CD4-positive, alpha-beta T cell treated with Interferon gamma for 1 hour (primary cell): ENCODE measurements at regions not wholly inside any gene's neighbourhood (a gene's known extent, or its start where the extent isn't known, plus 50 kb on each side); places are given as distances from the start of the nearest gene placed in this dataset.
"Not testable (repeated sequence)": the region's sequence is repeated elsewhere in the genome, so short reads cannot be mapped to it uniquely, and the experiment has no call there.

Experiments used
- DNase-seq: peaks from one replicate; pipeline ENCODE4 v3.0.0-alpha.2; 2020

DNA sequence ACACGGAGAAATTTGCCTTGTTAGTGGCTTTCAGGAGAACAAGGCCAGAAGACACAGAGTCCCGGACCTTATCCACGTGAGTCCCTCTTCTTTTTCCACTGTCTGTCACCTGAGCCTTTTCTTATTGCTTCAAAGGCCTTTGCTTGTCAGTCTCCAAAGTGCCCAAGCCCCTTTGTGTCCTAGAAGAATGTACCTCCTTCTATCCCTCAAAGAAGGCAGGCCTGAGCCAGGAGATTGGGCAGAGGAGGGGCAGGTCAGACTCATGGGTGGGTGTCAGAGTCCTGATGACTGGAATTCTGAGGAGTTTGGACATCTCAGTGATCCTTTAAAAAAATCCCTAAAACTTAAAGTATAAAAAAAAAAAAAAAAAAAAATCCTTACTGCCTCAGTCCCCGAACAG, 299.6 kb upstream of the NCAM1 start:
- no peak for DNase-seq

DNA sequence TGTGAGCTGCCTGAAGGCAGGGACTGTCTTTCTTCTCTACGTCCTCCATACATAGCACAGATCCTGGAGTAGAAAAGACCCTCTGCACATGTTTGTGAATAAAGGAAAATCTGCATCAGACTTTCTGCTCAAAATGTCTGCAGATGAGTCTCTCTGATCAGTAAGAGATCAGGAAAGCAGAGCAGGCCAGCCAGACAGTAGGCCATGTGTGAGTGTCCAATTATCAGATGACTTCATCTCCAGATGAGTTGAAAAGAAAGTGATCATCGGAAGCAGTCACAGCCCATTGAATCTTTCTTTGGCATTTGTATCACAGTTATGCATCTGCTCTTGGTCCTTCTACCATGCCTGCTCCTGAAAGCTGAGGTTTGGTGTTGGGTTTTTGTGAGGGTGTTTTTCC, 298.7 kb upstream of the NCAM1 start:
- DNase-seq, result no peak

DNA sequence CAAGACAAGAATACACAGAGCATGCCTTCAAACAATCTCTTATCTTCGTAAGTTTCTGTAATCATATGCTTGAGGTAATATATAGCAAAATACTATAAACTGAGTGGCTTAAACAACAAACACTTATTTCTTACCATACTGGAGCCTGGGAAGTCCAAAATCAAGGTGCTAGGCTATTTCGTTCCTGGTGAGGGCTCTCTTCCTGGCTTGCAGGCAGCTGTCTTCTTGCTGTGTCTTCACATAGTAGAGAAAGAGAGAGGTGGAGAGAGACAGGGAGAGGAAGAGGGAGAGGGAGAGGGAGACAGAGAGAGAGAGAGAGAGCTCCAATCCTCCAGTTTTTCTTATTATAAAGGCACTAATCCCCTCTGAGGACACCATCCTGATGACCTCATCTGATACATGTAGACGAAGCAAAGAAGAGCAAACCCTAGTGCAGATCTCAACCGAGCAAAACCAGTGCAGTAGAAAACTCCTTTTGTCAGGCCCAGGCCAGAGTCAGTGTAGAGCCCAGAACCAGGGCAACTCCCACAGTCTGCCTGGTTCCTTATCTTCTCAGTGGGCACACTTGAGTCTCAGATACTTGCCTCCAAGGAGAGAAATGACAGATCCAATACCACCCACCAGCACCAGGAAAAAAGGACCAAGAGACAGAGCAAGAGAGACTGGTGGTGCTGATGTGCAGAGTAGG, 297.1 kb upstream of the NCAM1 start:
- no peak for DNase-seq

DNA sequence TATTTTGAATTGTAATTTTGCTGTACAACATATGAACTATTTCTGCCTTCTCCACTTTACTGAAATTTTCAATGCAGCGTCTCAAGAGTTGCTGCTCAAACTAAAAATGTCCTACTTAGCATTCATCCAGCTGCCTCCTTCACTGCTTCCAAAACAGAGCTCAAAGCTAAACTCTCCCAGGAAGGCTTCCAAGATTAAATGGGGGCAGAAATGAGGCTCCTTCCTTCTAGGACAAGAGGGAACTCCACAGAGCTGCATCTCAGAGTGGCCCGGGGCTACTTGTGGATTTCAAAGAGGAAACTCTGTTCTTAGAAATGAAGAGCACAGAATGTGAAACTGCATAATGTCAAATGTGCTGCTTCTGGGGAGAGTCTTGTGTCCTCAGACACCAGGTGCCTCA, 295.9 kb upstream of the NCAM1 start:
- DNase-seq, result no peak

DNA sequence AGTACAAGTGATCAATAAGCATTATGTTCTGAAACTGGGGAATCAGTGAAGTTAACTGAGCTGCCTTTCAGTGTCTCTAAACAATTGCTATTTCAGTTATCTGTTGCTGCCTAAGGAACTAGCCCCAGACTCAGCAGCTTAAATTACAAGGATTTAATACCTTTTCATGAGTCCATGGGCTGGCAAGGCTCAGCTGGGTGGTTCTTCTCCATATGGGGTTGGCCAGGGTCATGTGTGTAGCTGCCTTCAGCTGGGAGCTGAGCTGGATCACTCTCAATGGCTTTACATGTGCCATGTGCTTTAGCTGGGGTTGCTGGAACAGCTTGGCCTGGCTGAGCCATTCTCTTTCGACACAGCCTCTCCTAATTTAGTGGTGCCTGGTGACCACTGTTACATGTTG, 295.0 kb upstream of the NCAM1 start:
- DNase-seq, result no peak

DNA sequence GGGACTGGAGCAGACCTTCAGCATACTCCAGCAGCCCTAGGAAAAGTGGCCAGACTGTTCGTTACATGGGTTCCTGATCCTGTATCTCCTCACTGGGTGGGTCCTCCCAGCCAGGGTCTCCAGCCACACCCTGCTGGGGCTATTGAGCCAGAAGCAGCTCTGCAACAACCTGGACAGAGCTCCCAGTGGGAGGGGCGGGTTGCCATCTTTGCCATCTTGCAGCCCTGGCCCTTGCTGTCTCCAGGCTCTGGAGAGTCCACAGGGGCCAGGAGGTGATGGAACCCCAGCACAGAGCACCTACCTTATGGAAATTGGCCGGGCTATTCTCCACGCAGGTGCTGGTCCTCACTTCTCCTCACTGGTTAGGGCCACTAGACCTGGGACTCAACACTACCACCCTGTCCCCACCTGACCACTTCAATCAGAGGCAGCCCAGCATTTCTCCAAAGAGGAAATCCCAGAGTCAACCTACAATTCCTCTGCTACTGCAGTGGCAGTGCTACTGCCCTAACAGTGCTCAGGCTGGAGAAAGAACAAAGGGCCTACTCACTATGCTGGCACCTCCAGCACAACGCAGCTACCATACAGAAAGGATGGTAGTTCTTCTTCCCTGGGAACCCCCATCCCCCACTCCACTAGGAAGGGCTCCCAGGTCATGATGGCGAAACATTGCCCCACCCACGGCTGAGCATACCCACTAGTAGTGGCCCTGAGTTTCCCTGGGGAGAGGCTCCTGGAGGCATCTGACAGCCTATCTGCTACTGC, 290.2 kb upstream of the NCAM1 start:
- no peak for DNase-seq

DNA sequence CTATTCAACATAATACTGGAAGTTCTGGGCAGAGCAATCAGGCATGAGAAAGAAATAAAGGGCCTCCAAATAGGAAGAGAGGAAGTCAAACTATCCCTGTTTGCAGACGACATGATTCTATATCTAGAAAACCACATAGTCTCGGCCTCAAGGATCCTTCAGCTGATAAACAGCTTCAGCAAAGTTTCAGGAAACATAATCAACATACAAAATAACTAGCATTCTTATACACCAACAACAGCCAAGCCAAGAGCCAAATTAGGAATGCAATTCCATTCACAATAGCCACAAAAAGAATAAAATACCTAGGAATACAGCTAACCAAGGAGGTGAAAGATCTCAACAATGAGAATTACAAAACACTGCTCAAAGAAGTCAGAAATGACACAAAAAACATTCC, 287.8 kb upstream of the NCAM1 start:
- not testable (repeated sequence) for DNase-seq

DNA sequence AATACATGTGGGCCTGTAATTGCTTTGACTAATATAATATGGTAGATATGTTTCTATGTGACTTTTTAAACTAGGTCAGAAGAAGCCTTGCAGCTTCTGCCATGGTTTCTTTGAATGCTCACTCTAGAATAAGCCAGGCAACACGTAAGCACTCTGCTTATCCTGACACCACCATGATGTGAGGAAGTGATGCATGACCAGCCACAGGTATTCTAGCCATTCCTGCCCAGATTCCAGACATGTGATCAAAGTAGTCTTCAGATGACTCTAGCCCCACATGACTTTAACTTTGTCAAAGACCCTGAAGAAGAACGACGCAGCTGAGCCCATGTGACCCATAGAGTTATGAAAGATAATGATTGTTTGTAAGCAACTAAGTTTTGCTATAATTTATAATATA, 276.1 kb upstream of the NCAM1 start:
- no peak for DNase-seq

DNA sequence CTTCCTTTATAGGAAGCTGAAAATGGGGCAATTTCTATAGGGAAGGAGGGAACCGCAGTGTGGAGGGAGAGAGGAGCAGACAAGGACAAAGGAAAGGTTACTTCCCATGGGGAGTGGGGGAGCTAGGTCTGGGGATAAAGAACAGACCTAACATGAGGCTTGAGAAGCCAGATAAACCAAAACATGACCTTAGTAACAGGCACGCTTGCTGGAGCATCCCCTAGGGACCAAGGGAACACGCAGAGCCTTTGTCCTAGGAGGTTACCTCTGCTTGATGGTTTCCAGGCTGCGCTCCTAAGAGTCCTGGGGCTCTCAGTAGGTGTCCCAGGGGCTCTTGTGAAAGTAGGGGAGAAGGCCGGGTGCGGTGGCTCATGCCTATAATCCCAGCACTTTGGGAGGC, 271.4 kb upstream of the NCAM1 start:
- no peak for DNase-seq

DNA sequence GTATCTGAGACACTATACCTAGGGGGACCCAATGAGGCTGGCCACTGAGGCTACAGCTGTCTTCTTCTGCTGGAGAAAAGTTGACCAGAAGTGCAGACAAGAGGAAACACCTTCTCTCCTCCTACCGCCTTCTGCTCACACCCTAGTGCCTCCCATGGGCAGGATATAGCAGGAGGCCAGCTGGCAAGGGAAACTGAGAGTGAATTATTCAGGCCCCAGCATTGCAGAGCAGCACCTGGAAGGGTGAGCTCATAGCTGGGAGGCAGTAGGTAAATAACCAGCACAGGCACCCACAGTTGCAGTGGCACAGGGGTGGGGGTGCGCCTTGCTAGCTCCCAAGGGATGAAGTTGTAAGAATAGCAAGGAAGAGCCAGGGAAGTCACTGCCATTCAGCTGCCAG, 267.4 kb upstream of the NCAM1 start:
- no peak for DNase-seq

DNA sequence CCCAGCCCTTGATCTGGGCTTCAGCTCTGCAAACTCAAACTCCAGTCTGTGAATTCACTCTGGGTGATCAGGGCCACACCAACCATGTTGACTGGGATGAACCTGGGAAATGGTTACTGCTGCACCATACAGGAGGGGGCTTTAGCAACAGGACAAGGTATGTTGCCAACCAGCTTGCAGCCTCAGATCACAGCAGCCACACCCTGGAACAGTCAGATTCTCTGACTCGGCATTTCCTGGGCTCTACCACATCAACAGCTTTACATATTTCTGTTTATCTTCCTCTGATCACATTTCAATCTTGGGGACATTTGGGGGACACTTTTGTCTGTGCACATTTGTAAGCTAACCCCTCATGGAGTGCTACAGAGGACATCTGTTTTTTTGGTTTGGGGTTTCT, 267.0 kb upstream of the NCAM1 start:
- no peak for DNase-seq

DNA sequence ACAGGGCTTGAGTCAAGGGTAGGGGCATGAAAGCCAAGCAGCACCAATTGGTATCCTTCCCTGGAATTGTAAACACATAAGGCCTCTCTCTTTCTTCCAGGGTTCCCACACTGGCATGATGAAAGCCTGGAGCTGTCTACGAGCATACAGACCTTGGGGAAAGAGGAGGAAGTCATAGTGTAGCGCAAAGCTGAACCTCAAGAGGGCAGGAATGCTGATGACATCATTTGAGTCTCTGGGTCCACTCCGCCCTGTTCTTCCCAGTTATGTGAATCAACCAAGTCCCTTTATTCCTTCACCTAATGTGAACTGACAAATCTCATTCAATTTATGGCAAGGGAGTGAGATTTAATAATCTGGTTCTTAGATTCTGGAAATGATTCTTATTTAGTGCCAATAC, 266.4 kb upstream of the NCAM1 start:
- DNase-seq, result no peak

DNA sequence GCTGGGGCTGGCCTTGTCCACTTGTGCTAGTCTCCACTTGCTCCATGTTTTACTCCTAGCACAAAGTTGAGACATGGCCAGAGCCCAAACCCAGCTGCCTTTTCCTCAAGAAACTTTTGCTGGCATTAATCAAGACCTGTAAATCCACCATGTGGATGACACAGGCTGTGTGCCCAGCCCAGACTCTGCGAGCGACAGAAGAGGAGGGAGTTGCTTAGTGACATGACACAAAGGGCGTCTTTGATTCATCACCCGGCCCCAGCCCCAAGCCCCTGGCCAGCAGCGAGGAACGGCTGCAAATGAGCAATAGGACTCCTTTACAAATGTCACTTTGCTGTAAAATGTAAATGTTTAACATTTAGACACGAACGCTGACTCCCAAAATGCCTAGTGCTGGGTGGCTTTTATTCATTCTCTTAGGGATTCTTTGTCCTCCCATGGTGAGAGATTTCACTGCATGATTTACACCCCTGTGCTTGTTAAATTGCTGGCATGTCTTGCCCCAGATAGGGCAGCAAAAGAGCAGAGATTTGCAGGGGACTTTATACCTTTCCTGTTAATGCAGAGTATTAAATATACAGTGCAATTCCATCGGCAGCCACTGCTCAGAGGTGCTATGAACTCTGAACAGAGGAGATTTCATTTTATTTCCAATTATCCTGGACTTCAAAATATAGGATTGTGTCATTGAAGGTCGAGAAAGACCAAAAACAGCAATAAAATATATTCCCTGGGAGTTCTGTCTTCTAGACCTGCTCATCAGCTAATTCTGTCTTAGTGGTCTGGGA, 263.6 kb upstream of the NCAM1 start:
- no peak for DNase-seq

DNA sequence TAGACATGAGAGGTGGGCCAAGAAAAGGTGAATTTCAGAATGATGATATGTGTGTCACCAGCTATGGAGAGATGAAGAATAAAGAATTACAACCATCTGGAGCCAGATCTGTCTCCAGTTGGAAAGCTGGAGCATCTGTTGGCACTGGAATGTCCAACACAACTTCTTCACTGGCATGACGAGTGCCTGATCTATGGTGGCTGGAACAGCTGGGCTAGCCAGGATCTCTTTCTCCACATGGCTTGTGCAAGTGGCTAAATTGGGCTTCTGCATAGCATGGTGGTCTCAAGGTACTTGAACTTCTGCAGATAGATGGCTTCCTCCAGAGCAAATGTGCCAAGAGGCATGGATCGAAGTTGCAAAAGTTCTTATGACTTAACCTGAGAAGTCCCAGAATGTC, 256.1 kb upstream of the NCAM1 start:
- no peak for DNase-seq

DNA sequence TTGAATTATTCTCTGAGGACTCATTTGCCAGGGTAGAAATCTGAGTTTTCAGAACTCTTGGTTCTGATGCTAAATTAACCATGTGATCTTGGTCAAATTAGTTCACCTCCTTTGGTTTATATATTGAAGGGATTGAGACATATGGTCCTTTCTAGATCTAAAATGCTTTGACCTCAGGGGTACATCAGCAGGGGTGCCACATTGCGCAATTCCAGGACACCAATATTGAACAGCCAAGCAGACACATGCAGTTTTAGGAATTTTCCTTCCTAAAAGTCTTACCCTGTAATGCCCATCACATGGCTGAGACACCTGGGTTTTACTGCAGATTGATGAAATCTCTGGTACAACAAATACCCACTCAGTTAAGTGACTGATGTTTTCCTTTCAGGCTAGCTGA, 254.4 kb upstream of the NCAM1 start:
- DNase-seq, result no peak

DNA sequence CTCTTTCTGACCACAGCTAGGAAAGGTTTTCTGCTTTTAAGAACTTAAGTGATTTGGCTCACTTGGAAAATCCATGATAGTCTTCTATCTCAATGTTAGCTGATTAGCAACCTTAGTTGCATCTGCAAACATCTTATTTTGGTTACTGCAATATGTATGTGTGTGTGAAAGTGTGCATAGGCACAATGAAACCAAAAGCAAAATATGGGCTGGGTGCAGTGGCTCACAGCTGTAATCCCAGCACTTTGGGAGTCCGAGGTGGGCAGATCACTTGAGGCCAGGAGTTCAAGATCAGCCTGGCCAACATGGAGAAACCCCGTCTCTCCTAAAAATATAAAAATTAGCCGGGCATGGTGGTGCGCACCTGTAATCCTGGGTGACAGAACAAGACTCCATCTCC, 246.9 kb upstream of the NCAM1 start:
- not testable (repeated sequence) for DNase-seq

DNA sequence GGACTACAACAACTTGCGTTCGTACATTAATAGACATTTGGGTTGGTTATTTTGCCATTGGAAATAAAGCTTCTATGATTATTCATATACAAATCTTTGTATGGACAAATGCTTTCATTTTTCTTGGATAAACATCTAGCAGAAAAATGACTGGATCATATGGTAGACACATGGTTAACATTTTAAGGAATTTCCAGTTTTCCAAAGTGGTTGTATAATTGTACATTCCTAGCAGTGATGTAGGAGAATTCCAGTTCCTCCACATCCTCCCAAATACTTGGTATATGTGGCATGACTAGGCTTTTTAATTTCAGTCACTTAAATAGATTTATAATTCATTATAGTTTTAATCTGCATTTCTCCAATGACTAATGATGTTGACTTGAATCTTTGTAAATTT, 246.2 kb upstream of the NCAM1 start:
- no peak for DNase-seq

DNA sequence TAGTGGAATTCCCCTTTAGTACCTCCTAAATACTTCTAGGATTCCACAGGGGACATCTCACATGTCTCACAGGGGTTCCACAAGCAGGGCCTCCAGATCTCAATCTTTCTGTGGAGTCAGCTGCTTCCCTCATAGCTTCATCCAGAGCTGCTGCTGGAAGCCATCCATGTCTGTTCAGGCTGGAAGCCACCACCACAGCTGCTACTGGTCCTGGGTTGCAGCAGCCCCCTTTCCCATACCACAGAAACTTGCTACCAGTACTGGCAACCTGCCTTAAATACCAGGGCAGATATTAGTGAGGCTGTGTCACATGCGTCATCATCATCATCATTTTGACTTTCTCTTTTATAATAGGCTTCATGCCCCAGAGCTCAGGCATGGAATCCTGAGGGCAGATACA, 242.7 kb upstream of the NCAM1 start:
- DNase-seq, result no peak

DNA sequence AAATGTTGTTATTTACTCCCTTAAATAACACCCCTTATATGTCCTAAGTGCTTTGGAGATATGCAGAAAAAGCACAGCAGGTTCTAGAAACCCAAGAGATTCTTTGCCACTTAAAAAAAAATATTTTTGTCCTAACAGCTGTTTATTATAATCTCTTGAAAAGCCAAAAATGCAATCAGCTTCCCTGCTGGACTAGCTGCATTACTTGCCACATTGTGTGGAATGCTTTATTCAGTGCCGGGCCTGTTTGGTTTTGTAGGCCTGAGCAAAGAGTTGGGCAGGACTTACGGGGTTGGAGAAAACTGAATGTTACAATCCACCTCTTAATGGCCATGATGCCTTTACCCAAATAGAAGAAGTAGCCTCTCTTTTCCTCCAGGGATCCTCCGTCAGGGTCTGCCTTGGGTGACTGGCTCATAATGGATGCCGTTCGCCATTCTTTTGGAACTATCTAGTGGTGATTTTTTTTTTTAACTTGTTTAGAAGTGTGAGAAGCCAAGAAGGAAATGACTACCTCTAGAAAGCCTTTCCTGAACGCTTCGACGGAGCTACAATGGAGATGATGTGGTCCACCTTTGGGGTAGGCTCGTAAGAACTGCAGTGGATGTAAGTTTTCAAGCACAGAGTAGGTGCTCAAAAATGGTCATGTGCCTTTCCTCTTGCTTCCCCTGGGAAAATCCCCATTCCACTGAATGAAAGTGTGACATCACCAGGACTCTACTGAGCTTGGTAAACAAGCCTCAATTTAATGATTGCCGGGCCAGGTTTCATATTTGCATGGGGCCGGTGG, 241.3 kb upstream of the NCAM1 start:
- DNase-seq, result no peak

DNA sequence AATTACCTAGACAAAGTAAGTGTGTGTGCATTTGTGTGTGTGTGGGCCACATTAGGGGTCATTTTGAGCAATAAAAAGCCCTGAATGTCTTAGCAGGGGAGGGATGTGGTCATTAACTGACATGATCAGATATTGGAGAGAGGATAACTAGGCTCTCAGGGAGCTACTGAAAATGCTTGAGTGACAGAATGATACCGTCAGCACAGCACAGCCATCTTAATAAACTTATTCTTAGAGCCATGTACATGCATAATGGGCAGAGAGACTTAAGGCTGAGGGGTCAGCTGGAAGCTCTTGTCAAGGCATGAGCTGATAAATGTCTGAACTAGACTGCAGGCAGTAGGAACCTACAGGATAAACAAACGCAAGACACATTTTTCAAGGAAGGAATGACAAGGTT, 239.1 kb upstream of the NCAM1 start:
- DNase-seq, result no peak

DNA sequence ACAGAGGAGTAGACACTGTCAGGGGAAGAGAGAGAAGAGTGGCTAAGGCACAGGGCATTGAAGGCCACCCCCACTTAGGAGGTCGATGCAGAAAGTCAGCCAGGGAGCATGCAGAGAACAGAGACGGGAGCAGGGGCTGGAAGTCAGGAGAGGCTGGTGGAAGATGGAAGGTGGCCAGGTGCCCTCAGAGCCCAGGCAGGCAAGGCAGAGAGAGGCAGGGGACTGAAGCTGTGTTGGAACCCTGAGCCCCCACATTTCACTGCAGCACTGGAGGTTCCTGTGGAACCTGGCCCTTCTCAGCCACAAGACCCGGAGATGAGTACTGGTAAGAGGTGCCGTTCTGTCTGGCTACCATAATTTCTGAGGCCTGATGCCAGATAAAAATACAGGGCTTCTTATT, 238.3 kb upstream of the NCAM1 start:
- DNase-seq, result no peak

DNA sequence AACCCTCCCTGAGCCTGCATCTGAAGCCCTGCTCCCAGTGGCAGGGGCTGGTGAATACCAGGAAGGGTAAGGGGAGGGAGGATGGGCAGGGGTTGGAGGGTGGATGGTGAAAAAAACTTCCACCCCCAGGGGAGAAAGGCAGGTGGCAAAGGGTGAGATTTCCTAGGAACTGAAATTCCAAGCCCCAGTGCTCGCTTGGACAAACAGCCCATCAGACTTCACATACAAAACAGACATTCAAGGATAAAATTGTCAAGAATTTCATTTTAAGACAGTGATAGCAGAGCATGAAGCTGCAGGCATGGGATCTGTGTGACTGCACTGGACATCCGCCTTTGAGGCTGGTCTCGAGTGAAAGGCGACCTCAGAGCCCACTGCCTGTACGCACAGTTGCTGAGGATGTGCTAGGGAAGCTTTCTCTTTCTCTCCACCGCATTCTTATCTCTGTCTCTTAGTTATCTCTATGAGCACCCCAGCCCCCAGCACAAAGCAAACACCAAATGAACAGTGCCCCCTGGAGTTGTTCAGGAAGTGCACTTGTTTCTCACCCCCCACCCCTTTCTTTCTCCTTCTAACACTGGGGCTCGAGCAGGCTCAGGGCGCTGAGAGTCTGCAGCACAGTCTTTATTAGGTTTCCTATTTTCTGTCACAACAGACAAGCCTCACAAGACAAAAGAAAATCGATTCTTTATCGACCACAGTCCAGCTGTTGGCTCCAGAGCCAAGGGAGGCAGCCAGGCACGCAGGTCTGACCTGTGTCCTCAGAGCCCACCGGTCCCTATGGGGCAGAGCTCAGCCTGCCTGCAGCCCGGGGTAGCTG, 237.3 kb upstream of the NCAM1 start:
- no peak for DNase-seq

DNA sequence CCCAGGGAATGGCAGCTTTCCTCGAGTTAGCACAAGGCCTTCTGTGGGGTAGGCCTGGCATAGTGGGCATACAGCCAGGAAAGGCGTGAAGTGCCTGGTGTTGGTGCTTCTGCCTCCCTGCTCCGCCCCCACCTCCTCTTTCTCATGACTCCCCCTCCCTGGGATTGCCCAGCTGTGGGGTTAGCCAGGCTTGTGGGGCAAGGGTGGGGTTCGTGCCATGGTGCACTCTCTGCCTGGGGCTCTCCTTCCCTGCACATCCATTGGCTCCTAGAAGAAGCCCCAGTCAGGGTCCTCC, 236.8 kb upstream of the NCAM1 start:
- no peak for DNase-seq
